ENCODE measurements at regions not wholly inside any gene's neighbourhood (a gene's known extent, or its start where the extent isn't known, plus 50 kb on each side); places are given as distances from the start of the nearest gene placed in this dataset.

- Histone ChIP-seq H3K4me3 (no peak overlapping the region), H3K36me3 (no peaks in the 10 kb centered on the region), H3K27me3 (no peaks in the 10 kb centered on the region), H3K9me3 (replicated peaks) (no peaks in the 10 kb centered on the region), H3K4me1 (no peaks in the 10 kb centered on the region), H3K27ac (no peak overlapping the region)
- no peak for DNase-seq
Observed at GRCh38 chr18:61199171-61199848, 133.9 kb upstream of the CDH20 start.

- no peaks in the 10 kb centered on the region for H3K36me3 ChIP-seq
- DNase-seq: no peak
Observed at GRCh38 chr18:61201511-61201910, 131.7 kb upstream of the CDH20 start.

GRCh38 chr18:61203151-61203550, 130.1 kb upstream of the CDH20 start:
- DNase-seq: no peak
- no peaks in the 10 kb centered on the region for H3K27me3 ChIP-seq
- H3K9me3 ChIP-seq (replicated peaks): no peaks in the 10 kb centered on the region
- no peaks in the 10 kb centered on the region for H3K36me3 ChIP-seq
- no peak overlapping the region for H3K4me3 ChIP-seq
- no peaks in the 10 kb centered on the region for H3K4me1 ChIP-seq
- H3K27ac ChIP-seq: no peak overlapping the region

More at GRCh38 chr18:61201511-61201910, 131.7 kb upstream of the CDH20 start:
- Histone ChIP-seq H3K27ac (no peak overlapping the region), H3K4me1 (no peaks in the 10 kb centered on the region), H3K9me3 (replicated peaks) (no peaks in the 10 kb centered on the region), H3K4me3 (no peak overlapping the region), H3K27me3 (no peaks in the 10 kb centered on the region)

GRCh38 chr18:61209801-61210200, 123.4 kb upstream of the CDH20 start:
- H3K27ac ChIP-seq: no peak overlapping the region
- H3K36me3 ChIP-seq: no peaks in the 10 kb centered on the region
- H3K4me1 ChIP-seq: no peaks in the 10 kb centered on the region
- no peaks in the 10 kb centered on the region for H3K9me3 ChIP-seq (replicated peaks)
- no peaks in the 10 kb centered on the region for H3K27me3 ChIP-seq
- DNase-seq: no peak
- H3K4me3 ChIP-seq: no peak overlapping the region

GRCh38 chr18:61216051-61216450, 117.2 kb upstream of the CDH20 start:
- no peaks in the 10 kb centered on the region for H3K9me3 ChIP-seq (replicated peaks)
- H3K27ac ChIP-seq: no peak overlapping the region
- H3K27me3 ChIP-seq: no peaks in the 10 kb centered on the region
- DNase-seq: no peak
- no peaks in the 10 kb centered on the region for H3K4me1 ChIP-seq
- H3K4me3 ChIP-seq: no peak overlapping the region
- H3K36me3 ChIP-seq: no peaks in the 10 kb centered on the region

GRCh38 chr18:61222206-61222605, 111.0 kb upstream of the CDH20 start:
- H3K4me1 ChIP-seq: no peaks in the 10 kb centered on the region
- no peak overlapping the region for H3K4me3 ChIP-seq
- no peaks in the 10 kb centered on the region for H3K9me3 ChIP-seq (replicated peaks)
- no peaks in the 10 kb centered on the region for H3K27me3 ChIP-seq
- DNase-seq: no peak
- no peaks in the 10 kb centered on the region for H3K36me3 ChIP-seq
- no peak overlapping the region for H3K27ac ChIP-seq

- Histone ChIP-seq H3K27ac (no peak overlapping the region), H3K4me1 (no peaks in the 10 kb centered on the region), H3K36me3 (no peaks in the 10 kb centered on the region), H3K4me3 (no peak overlapping the region), H3K27me3 (no peaks in the 10 kb centered on the region), H3K9me3 (replicated peaks) (no peaks in the 10 kb centered on the region)
- no peak for DNase-seq
Observed at GRCh38 chr18:61225336-61225735, 107.9 kb upstream of the CDH20 start.

- Histone ChIP-seq H3K36me3 (no peaks in the 10 kb centered on the region), H3K27ac (no peak overlapping the region), H3K4me1 (no peaks in the 10 kb centered on the region), H3K4me3 (no peak overlapping the region), H3K27me3 (no peaks in the 10 kb centered on the region), H3K9me3 (replicated peaks) (no peaks in the 10 kb centered on the region)
- no peak for DNase-seq
Observed at GRCh38 chr18:61236356-61237057, 96.7 kb upstream of the CDH20 start.

GRCh38 chr18:61237529-61237928, 95.7 kb upstream of the CDH20 start:
- no peak overlapping the region for H3K27ac ChIP-seq
- no peaks in the 10 kb centered on the region for H3K36me3 ChIP-seq
- no peak overlapping the region for H3K4me3 ChIP-seq
- H3K9me3 ChIP-seq (replicated peaks): no peaks in the 10 kb centered on the region
- H3K27me3 ChIP-seq: no peaks in the 10 kb centered on the region
- DNase-seq: no peak
- H3K4me1 ChIP-seq: no peaks in the 10 kb centered on the region

GRCh38 chr18:61239051-61239450, 94.2 kb upstream of the CDH20 start:
- Histone ChIP-seq H3K4me3 (no peak overlapping the region), H3K36me3 (no peaks in the 10 kb centered on the region), H3K9me3 (replicated peaks) (no peaks in the 10 kb centered on the region), H3K27ac (no peak overlapping the region), H3K27me3 (no peaks in the 10 kb centered on the region), H3K4me1 (no peaks in the 10 kb centered on the region)
- no peak for DNase-seq

- H3K9me3 ChIP-seq (replicated peaks): no peaks in the 10 kb centered on the region
Observed at GRCh38 chr18:61241260-61241853, 91.9 kb upstream of the CDH20 start.

GRCh38 chr18:61244632-61245031, 88.6 kb upstream of the CDH20 start:
- Histone ChIP-seq H3K27me3 (no peaks in the 10 kb centered on the region), H3K4me1 (no peaks in the 10 kb centered on the region), H3K4me3 (no peak overlapping the region), H3K27ac (no peak overlapping the region), H3K9me3 (replicated peaks) (no peaks in the 10 kb centered on the region), H3K36me3 (no peaks in the 10 kb centered on the region)
- DNase-seq: no peak

More at GRCh38 chr18:61241260-61241853, 91.9 kb upstream of the CDH20 start:
- H3K27ac ChIP-seq: no peak overlapping the region
- H3K4me1 ChIP-seq: no peaks in the 10 kb centered on the region
- no peaks in the 10 kb centered on the region for H3K27me3 ChIP-seq
- H3K4me3 ChIP-seq: no peak overlapping the region
- DNase-seq: no peak
- no peaks in the 10 kb centered on the region for H3K36me3 ChIP-seq

GRCh38 chr18:61245276-61245675, 88.0 kb upstream of the CDH20 start:
- no peaks in the 10 kb centered on the region for H3K27me3 ChIP-seq
- no peak overlapping the region for H3K27ac ChIP-seq
- H3K9me3 ChIP-seq (replicated peaks): no peaks in the 10 kb centered on the region
- H3K36me3 ChIP-seq: no peaks in the 10 kb centered on the region
- no peak overlapping the region for H3K4me3 ChIP-seq
- no peak for DNase-seq
- no peaks in the 10 kb centered on the region for H3K4me1 ChIP-seq

GRCh38 chr18:61248589-61248988, 84.6 kb upstream of the CDH20 start:
- Histone ChIP-seq H3K27me3 (no peaks in the 10 kb centered on the region), H3K36me3 (no peaks in the 10 kb centered on the region), H3K4me1 (no peaks in the 10 kb centered on the region), H3K4me3 (no peak overlapping the region), H3K27ac (no peak overlapping the region), H3K9me3 (replicated peaks) (no peaks in the 10 kb centered on the region)
- DNase-seq: no peak

- Histone ChIP-seq H3K27ac (no peak overlapping the region), H3K4me1 (no peaks in the 10 kb centered on the region), H3K36me3 (no peaks in the 10 kb centered on the region), H3K27me3 (no peaks in the 10 kb centered on the region), H3K4me3 (no peak overlapping the region), H3K9me3 (replicated peaks) (no peaks in the 10 kb centered on the region)
- no peak for DNase-seq
Observed at GRCh38 chr18:61256291-61256690, 76.9 kb upstream of the CDH20 start.
